Mesenchymal stem cell (in vitro differentiated cells and primary cell): ENCODE measurements at regions not wholly inside any gene's neighbourhood (a gene's known extent, or its start where the extent isn't known, plus 50 kb on each side); places are given as distances from the start of the nearest gene placed in this dataset.

ENCODE experiments used
- DNase-seq: peaks from one replicate; pipeline ENCODE4 v3.0.0-alpha.2; 2013
- H2AFZ ChIP-seq: one replicate; pipeline ENCODE4 v1.6.1; 2013; ENCODE audit warnings: low read depth, mild to moderate bottlenecking, control low read depth, inconsistent platforms, low read length, moderate library complexity
- H2AK5ac ChIP-seq: 2 replicates; pipeline ENCODE4 v1.6.1; 2013; ENCODE audit warnings: low read length, moderate library complexity, mild to moderate bottlenecking, inconsistent platforms; ENCODE audit not compliant: severe bottlenecking
- H2BK120ac ChIP-seq: one replicate; pipeline ENCODE4 v1.6.1; 2013; ENCODE audit warnings: low read depth, mild to moderate bottlenecking, inconsistent platforms, low read length, moderate library complexity
- H2BK12ac ChIP-seq, 2 experiments: one replicate each; pipeline ENCODE4 v1.6.1; 2013; ENCODE audit warnings: inconsistent platforms in 2 of 2, low read length in 2 of 2, mild to moderate bottlenecking in 2 of 2, moderate library complexity in 2 of 2, control low read depth in 1 of 2
- H2BK15ac ChIP-seq: one replicate; pipeline ENCODE4 v1.6.1; 2013; ENCODE audit warnings: mild to moderate bottlenecking, low read depth, inconsistent platforms; ENCODE audit not compliant: poor library complexity, severe bottlenecking
- H2BK5ac ChIP-seq: 2 replicates; pipeline ENCODE4 v1.6.1; 2013; ENCODE audit warnings: low read depth, mild to moderate bottlenecking, low read length, control low read depth, inconsistent platforms; ENCODE audit not compliant: poor library complexity, severe bottlenecking
- H3K14ac ChIP-seq, 2 experiments: one replicate each; pipeline ENCODE4 v1.6.1; 2013; ENCODE audit warnings: inconsistent platforms in 2 of 2, low read length in 2 of 2, control low read depth in 1 of 2, mild to moderate bottlenecking in 1 of 2, moderate library complexity in 1 of 2
- H3K18ac ChIP-seq, 2 experiments: one replicate each; pipeline ENCODE4 v1.6.1; 2013; ENCODE audit warnings: inconsistent platforms in 2 of 2, low read length in 2 of 2, control low read depth in 1 of 2, low read depth in 1 of 2, mild to moderate bottlenecking in 1 of 2
- H3K23ac ChIP-seq, 2 experiments: one replicate each; pipeline ENCODE4 v1.6.1; 2013; ENCODE audit warnings: inconsistent platforms in 2 of 2, low read length in 2 of 2, mild to moderate bottlenecking in 2 of 2, moderate library complexity in 2 of 2, control low read depth in 1 of 2
- H3K27ac ChIP-seq: 2 replicates; pipeline ENCODE4 v1.5.1; 2013; ENCODE audit warnings: mild to moderate bottlenecking, moderate library complexity, low read length, control low read depth, inconsistent platforms; ENCODE audit not compliant: poor library complexity, severe bottlenecking
- H3K27me3 ChIP-seq, 2 experiments: 2 replicates each; pipeline versions ENCODE4 v1.6.1 to v1.7.0; 2013; ENCODE audit warnings: low read length in 2 of 2, mild to moderate bottlenecking in 2 of 2, moderate library complexity in 2 of 2, control low read depth in 1 of 2, inconsistent platforms in 1 of 2; ENCODE audit not compliant: control insufficient read depth in 1 of 2, insufficient read depth in 1 of 2
- H3K36me3 ChIP-seq, 2 experiments: 2 replicates each; pipeline versions ENCODE4 v1.6.1 to v1.7.0; 2013; ENCODE audit warnings: low read length in 2 of 2, control low read depth in 1 of 2, inconsistent platforms in 1 of 2, low read depth in 1 of 2, mild to moderate bottlenecking in 1 of 2; ENCODE audit not compliant: insufficient read depth in 2 of 2, control insufficient read depth in 1 of 2
- H3K4ac ChIP-seq, 2 experiments: one replicate each; pipeline ENCODE4 v1.6.1; 2013; ENCODE audit warnings: inconsistent platforms in 2 of 2, low read length in 2 of 2, mild to moderate bottlenecking in 2 of 2, moderate library complexity in 2 of 2, control low read depth in 1 of 2, low read depth in 1 of 2
- H3K4me1 ChIP-seq: 2 replicates; pipeline ENCODE4 v1.6.1; 2013; ENCODE audit warnings: low read depth, low read length, control low read depth; ENCODE audit not compliant: control insufficient read depth, insufficient read depth
- H3K4me2 ChIP-seq: 2 replicates; pipeline ENCODE4 v1.6.1; 2013; ENCODE audit warnings: low read length, mild to moderate bottlenecking, inconsistent platforms; ENCODE audit not compliant: poor library complexity, severe bottlenecking
- H3K4me3 ChIP-seq, 2 experiments: 2 replicates each; pipeline versions ENCODE4 v1.5.1 to v1.7.0; 2013; ENCODE audit warnings: low read length in 2 of 2, mild to moderate bottlenecking in 2 of 2, control low read depth in 1 of 2, low read depth in 1 of 2; ENCODE audit not compliant: insufficient read depth in 1 of 2
- H3K79me1 ChIP-seq: replicated peaks from 2 replicates; pipeline ENCODE4 v1.6.1; 2013; ENCODE audit warnings: mild to moderate bottlenecking, control low read depth, low read length, inconsistent platforms; ENCODE audit not compliant: poor library complexity, severe bottlenecking
- H3K9ac ChIP-seq: 2 replicates; pipeline ENCODE4 v1.7.0; 2013; ENCODE audit warnings: mild to moderate bottlenecking, low read length, moderate library complexity
- H3K9me3 ChIP-seq: 2 replicates; pipeline ENCODE4 v1.7.0; 2013; ENCODE audit warnings: mild to moderate bottlenecking, low read length; ENCODE audit not compliant: control insufficient read depth
- H4K8ac ChIP-seq: one replicate; pipeline ENCODE4 v1.6.1; 2013; ENCODE audit warnings: inconsistent platforms, mild to moderate bottlenecking, low read length, moderate library complexity
- H4K91ac ChIP-seq: one replicate; pipeline ENCODE4 v1.6.1; 2013; ENCODE audit warnings: mild to moderate bottlenecking, low read length, inconsistent platforms
- WGBS: methylation state at CpG from one replicate; pipeline ENCODE4 v1.1.7; 2013; ENCODE audit warnings: mixed read lengths; 5-methylcytosine and 5-hydroxymethylcytosine counted together

GRCh38 chr9:105187781-105188180 lies 56.7 kb upstream of the SLC44A1 start:
- H2BK5ac ChIP-seq, result no peak overlapping the region

GRCh38 chr9:105188746-105189145 lies 55.7 kb upstream of the SLC44A1 start:
- no peak overlapping the region for H3K23ac ChIP-seq
- H3K27me3 ChIP-seq, result no peaks in the 10 kb centered on the region
- 100% methylated on average over 1 of the region's 1 CpG for WGBS
- H2BK12ac ChIP-seq, result no peak overlapping the region
- no peak overlapping the region for H3K14ac ChIP-seq
- no peak overlapping the region for H2BK120ac ChIP-seq
- no peaks in the 10 kb centered on the region for H3K79me1 ChIP-seq
- DNase-seq, result no peak
- H3K27ac ChIP-seq, result no peak overlapping the region
- H2BK15ac ChIP-seq, result no peak overlapping the region
- H2AFZ ChIP-seq, result no peak overlapping the region
- no peak overlapping the region for H3K18ac ChIP-seq
- H3K4me1 ChIP-seq, result no peaks in the 10 kb centered on the region
- no peak overlapping the region for H4K91ac ChIP-seq
- no peaks in the 10 kb centered on the region for H3K9me3 ChIP-seq
- H2BK5ac ChIP-seq, result no peak overlapping the region
- H3K36me3 ChIP-seq, result no peaks in the 10 kb centered on the region
- no peak overlapping the region for H4K8ac ChIP-seq
- H2AK5ac ChIP-seq, result no peak overlapping the region
- no peak overlapping the region for H3K4me2 ChIP-seq
- no peak overlapping the region for H3K4ac ChIP-seq
- H3K9ac ChIP-seq, result no peak overlapping the region
- no peak overlapping the region for H3K4me3 ChIP-seq

More at GRCh38 chr9:105187781-105188180, 56.7 kb upstream of the SLC44A1 start:
- H3K9me3 ChIP-seq, result no peaks in the 10 kb centered on the region
- H3K79me1 ChIP-seq, result no peaks in the 10 kb centered on the region
- H2AFZ ChIP-seq, result no peak overlapping the region
- WGBS, result 88% methylated on average over 1 of the region's 1 CpG
- H3K14ac ChIP-seq, result no peak overlapping the region
- no peak overlapping the region for H3K4me2 ChIP-seq
- H2BK120ac ChIP-seq, result no peak overlapping the region
- no peak overlapping the region for H3K23ac ChIP-seq
- H3K27me3 ChIP-seq, result no peaks in the 10 kb centered on the region
- H4K91ac ChIP-seq, result no peak overlapping the region
- H2BK15ac ChIP-seq, result no peak overlapping the region
- H3K36me3 ChIP-seq, result no peaks in the 10 kb centered on the region
- H2BK12ac ChIP-seq, result no peak overlapping the region
- peak; percentile 40 for DNase-seq
- no peak overlapping the region for H3K4me3 ChIP-seq
- no peaks in the 10 kb centered on the region for H3K4me1 ChIP-seq
- H3K4ac ChIP-seq, result no peak overlapping the region
- H4K8ac ChIP-seq, result no peak overlapping the region
- no peak overlapping the region for H3K27ac ChIP-seq
- no peak overlapping the region for H3K18ac ChIP-seq
- H3K9ac ChIP-seq, result peak overlapping the region; percentile 5
- no peak overlapping the region for H2AK5ac ChIP-seq

- Histone ChIP-seq H3K9me3 (no peaks in the 10 kb centered on the region), H3K79me1 (no peaks in the 10 kb centered on the region), H3K4me2 (no peak overlapping the region), H3K27me3 (no peaks in the 10 kb centered on the region), H3K4me1 (no peaks in the 10 kb centered on the region), H3K27ac (no peak overlapping the region), H3K4me3 (peak overlapping the region in 1 of 2 experiments; percentile 44), H3K23ac (no peak overlapping the region), H2AFZ (no peak overlapping the region), H2BK5ac (no peak overlapping the region), H2AK5ac (no peak overlapping the region), H2BK120ac (no peak overlapping the region), H4K91ac (no peak overlapping the region), H3K36me3 (no peaks in the 10 kb centered on the region), H3K14ac (no peak overlapping the region), H2BK15ac (no peak overlapping the region), H2BK12ac (no peak overlapping the region), H4K8ac (no peak overlapping the region), H3K4ac (no peak overlapping the region), H3K18ac (no peak overlapping the region), H3K9ac (peak overlapping the region; percentile 32)
- peak; percentile 14 for DNase-seq
- 95% methylated on average over 9 of the region's 10 CpGs for WGBS
These were observed 52.8 kb upstream of the SLC44A1 start for GRCh38 chr9:105191508-105192121.

GRCh38 chr9:105193560-105193959 lies 50.9 kb upstream of the SLC44A1 start:
- Histone ChIP-seq H3K27me3 (no peaks in the 10 kb centered on the region), H2BK12ac (no peak overlapping the region), H2AK5ac (no peak overlapping the region), H3K79me1 (no peaks in the 10 kb centered on the region), H3K4ac (no peak overlapping the region), H2AFZ (no peak overlapping the region), H2BK15ac (no peak overlapping the region), H3K4me1 (no peaks in the 10 kb centered on the region), H3K9ac (no peak overlapping the region), H3K14ac (no peak overlapping the region), H4K8ac (no peak overlapping the region), H3K4me3 (no peak overlapping the region), H2BK5ac (no peak overlapping the region), H4K91ac (no peak overlapping the region), H3K18ac (no peak overlapping the region), H3K36me3 (no peaks in the 10 kb centered on the region), H3K27ac (no peak overlapping the region), H3K4me2 (no peak overlapping the region), H2BK120ac (no peak overlapping the region), H3K23ac (no peak overlapping the region), H3K9me3 (no peaks in the 10 kb centered on the region)
- WGBS, result 77% methylated on average over 3 of the region's 3 CpGs
- DNase-seq, result no peak
